Suprapubic skin (tissue), 3 donors: ENCODE measurements at regions not wholly inside any gene's neighbourhood (a gene's known extent, or its start where the extent isn't known, plus 50 kb on each side); places are given as distances from the start of the nearest gene placed in this dataset.

Experiments used
- CTCF ChIP-seq, 2 donors: fragments of 200-600 bp in 1 of 2; fragments of 450-650 bp in 1 of 2; sonication (generic) in 1 of 2; IDR thresholded peaks; one replicate each; pipeline ENCODE4 v1.5.1; 2016 to 2019; ENCODE audit warnings: antibody characterized with exemption in 2 of 2, mild to moderate bottlenecking in 1 of 2, moderate library complexity in 1 of 2
- POLR2AphosphoS5 ChIP-seq, 3 donors: sonication (generic); formaldehyde crosslinking; IDR thresholded peaks; one replicate each; pipeline ENCODE4 v1.6.1; 2017; ENCODE audit warnings: antibody characterized with exemption in 3 of 3

GRCh38 chr10:33385686-33386085 is 51.2 kb upstream of the NRP1 start:
- TF ChIP-seq CTCF (IDR thresholded peaks at IDR 0.05) (no peak), POLR2AphosphoS5 (IDR thresholded peaks at IDR 0.05) (no peak)
